ENCODE measurements at regions not wholly inside any gene's neighbourhood (a gene's known extent, or its start where the extent isn't known, plus 50 kb on each side); places are given as distances from the start of the nearest gene placed in this dataset.
"Not testable (repeated sequence)": the region's sequence is repeated elsewhere in the genome, so short reads cannot be mapped to it uniquely, and the experiment has no call there.

GRCh38 chrX:140074851-140075250, 109.5 kb upstream of the CXorf66 start:
- DNase-seq (ENCODE audit: low read depth in 2 of 3, low spot score in 1 of 3), result not testable (repeated sequence)

GRCh38 chrX:140071037-140071436, 105.7 kb upstream of the CXorf66 start:
- DNase-seq (ENCODE audit: low read depth in 2 of 3, low spot score in 1 of 3), result no peak

DNA sequence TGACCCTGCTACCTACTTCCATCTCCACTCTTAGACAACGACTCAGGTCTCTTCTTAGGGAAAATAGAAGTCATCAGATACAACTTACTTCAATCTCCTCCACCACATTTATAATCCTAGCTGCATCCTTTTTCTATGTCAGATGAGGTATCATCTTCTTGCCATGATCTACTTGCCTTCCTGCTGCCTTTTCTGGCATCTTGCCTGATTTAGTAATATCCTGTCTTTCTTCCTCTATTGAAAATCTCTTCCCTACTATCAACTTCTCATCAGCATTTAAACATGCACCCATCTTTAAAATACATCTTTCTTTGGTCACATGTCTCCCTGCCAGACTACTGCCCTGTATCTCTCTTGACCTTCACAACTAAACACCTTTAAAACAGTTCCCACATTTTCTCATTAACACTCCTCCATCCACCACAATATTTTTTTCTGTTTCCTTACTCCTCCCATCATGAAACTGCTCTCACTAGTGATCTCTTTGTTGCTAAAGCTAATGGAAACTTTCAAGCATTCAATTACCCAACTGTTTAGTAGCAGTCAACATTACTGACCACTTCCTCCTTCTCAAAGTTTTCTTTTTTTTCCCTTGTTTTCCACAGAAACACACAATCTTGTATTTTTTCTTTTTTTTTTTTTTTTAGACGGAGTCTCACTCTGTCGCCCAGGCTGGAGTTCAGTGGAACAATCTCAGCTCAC, 100.8 kb upstream of the CXorf66 start:
- DNase-seq (ENCODE audit: low read depth in 2 of 3, low spot score in 1 of 3), result no peak

DNA sequence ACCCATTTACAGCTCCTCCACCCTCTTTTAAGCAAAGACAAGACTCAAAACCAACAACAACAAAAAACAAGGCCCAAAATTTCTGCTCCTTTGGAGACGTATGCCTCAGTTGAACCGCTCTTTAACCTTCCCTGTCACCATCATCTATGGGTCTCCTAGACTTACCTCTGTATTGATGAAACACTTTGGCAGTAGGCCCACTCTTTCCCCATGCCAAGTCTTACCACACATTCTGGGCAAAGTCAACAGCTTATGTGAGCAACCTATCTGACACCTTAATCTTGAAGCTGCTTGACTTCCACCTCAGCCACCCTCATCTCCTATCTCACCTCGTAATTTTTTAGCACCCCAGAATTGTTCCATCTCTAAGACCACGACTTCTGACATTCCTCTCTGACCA, 99.7 kb upstream of the CXorf66 start:
- DNase-seq (ENCODE audit: low read depth in 2 of 3, low spot score in 1 of 3), result no peak

- DNase-seq (ENCODE audit: low read depth in 2 of 3, low spot score in 1 of 3), result peak; percentile 18 to 53 (median 33)
Measured at GRCh38 chrX:140057001-140057411, 91.7 kb upstream of the CXorf66 start.

DNA sequence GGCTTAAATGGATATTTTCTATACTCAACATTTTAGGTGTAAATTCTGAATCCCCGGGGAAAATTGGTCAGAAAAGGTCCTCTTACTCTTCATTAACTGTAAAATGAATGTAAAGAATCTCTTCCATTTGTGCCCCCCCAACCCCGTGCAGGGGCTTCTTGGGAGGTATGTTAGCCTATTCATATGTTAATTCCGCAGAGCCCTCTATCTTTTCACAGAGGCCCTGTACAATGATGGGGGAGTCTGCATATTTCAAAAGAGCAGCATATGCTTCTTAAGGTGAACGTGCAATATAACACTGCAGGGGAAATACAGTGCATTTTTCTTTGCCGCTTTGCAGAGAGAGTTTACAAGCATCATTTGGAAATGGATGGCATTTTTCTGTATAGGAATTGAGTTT, 88.5 kb upstream of the CXorf66 start:
- DNase-seq (ENCODE audit: low read depth in 2 of 3, low spot score in 1 of 3), result no peak

DNA sequence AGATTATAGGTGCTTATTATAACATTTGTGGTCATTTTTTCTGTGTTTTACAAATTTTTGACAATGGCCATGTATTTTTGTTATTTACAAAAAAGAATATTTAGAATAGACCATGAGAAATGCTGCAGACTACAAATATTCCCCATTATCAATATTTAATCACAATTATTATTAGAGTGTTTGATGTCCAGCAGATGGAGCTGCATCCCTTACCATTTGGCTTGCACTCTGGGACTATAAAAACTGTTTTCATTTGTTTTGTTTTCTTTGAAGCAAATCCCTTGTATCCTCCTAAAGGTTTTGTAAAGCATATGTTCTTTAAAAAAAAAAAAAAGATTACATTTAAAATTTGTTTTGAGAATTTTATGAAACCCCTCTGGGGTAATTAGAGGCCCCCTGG, 85.6 kb upstream of the CXorf66 start:
- no peak for DNase-seq (ENCODE audit: low read depth in 2 of 3, low spot score in 1 of 3)

DNA sequence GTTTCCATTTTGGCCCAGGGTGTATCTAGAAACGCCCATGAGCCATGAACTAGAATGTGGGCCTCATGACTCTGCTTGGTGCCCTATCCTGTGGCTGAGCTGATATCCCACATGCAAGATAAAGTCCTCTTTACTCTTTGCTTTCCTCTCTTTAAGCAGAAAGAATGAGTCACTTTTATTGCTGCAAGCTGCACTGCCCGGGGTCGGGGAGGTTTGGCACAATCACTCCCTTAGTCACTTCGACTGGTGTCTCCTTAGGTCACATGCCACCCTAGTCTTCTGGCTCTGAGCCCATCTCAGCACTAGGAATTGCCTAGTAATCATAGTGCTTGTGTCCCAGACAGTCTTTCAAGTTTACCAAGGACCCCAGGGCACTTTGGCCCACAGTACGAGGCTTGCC, 75.1 kb upstream of the CXorf66 start:
- DNase-seq (ENCODE audit: low read depth in 2 of 3, low spot score in 1 of 3), result no peak

- DNase-seq (ENCODE audit: low read depth in 2 of 3, low spot score in 1 of 3), result no peak
Measured at GRCh38 chrX:140038842-140039241, 73.5 kb upstream of the CXorf66 start.

GRCh38 chrX:140034916-140035315, 69.6 kb upstream of the CXorf66 start:
- no peak for DNase-seq (ENCODE audit: low read depth in 2 of 3, low spot score in 1 of 3)

- no peak for DNase-seq (ENCODE audit: low read depth in 2 of 3, low spot score in 1 of 3)
Measured at GRCh38 chrX:140022482-140022881, 57.2 kb upstream of the CXorf66 start.

DNA sequence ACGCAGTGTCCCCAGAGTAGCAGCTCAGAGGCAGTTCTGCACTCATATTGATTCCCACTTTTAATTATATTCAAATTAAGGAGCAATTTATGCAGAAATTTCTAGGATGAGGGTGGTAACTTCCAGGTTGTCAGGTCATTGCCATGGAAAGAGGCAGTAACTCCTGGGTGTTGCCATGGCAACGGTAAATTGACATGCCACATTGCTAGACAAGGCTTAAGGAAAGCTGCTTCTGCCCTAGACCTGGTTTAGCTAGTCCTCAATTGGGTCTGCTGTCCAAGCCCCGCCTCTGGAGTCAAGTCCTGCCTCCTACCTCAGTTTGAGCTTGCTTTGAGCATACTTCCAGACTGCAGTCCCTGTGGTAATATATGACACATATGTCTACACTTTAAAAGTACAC, 53.8 kb upstream of the CXorf66 start:
- DNase-seq (ENCODE audit: low read depth in 2 of 3, low spot score in 1 of 3), result not testable (repeated sequence)

Data from stimulated activated CD4-positive, alpha-beta T cell treated with anti-CD3 and anti-CD28 coated beads, Interleukin-12 subunit alpha, Interleukin-12 subunit beta, amount 100 ng/mL, for 48 hours (primary cell).